HCT116 (cell line): ENCODE measurements at regions not wholly inside any gene's neighbourhood (a gene's known extent, or its start where the extent isn't known, plus 50 kb on each side); places are given as distances from the start of the nearest gene placed in this dataset.

Experiments
- ATAC-seq: fragments of 200-7000 bp; cut with Tn5 transposase; 2 replicates; pipeline ENCODE4 v1.9.1; 2020; ENCODE audit warnings: mild to moderate bottlenecking, moderate library complexity
- BruUV-seq: library from RNA; stranded (reverse); fragments of 400-500 nt; replicated peaks from 2 replicates; lab custom pipeline; 2021; lab: Mats Ljungman, UMichigan
- CTCF ChIA-PET: fragments of 300-600 bp; sonication (Branson Sonifier 250); formaldehyde crosslinking; loops from one replicate; lab custom pipeline; 2021; ENCODE audit warnings: antibody characterized with exemption; lab: Charles Lee
- POLR2A ChIA-PET: fragments of 300-600, 350-600 bp; sonication (Branson Sonifier 250); formaldehyde crosslinking; loops from one replicate; lab custom pipeline; 2021; ENCODE audit warnings: antibody characterized with exemption; lab: Charles Lee
- RAD21 ChIA-PET, 2 experiments: fragments of 300-600 bp; sonication (Branson Sonifier 250); formaldehyde crosslinking; loops; one replicate each; lab custom pipeline; 2023; ENCODE audit warnings: low total read pairs in 2 of 2; ENCODE audit not compliant: uncharacterized antibody in 2 of 2, unreplicated experiment in 2 of 2, low non-redundant PET in 1 of 2; lab: Charles Lee
- DNase-seq: peaks from one replicate; pipeline ENCODE4 v3.0.0-alpha.2; 2010; ENCODE audit warnings: low read depth, low spot score
- H2AFZ ChIP-seq: fragments of 200-600 bp; shearing (Covaris generic), sonication (generic); 2 replicates; pipeline ENCODE4 v1.6.1; 2017; ENCODE audit warnings: low read depth, mixed run types, mixed read lengths, antibody characterized with exemption, low read length; ENCODE audit not compliant: poor library complexity, severe bottlenecking
- H3K27ac ChIP-seq: 2 replicates; pipeline ENCODE4 v1.5.1; 2012; ENCODE audit warnings: low read depth, low read length
- H3K27me3 ChIP-seq: fragments of 200-600 bp; sonication (generic); 2 replicates; pipeline ENCODE4 v1.6.1; 2016; ENCODE audit warnings: mixed run types, low read length, mixed read lengths; ENCODE audit not compliant: insufficient read depth
- H3K36me3 ChIP-seq, 2 experiments: fragments of 200-500 bp in 1 of 2; fragments of 200-600 bp in 1 of 2; sonication (Bioruptor generic) in 1 of 2; sonication (generic) in 1 of 2; 2 replicates each; pipeline versions ENCODE4 v1.5.1 to v1.6.1; 2014 to 2016; ENCODE audit warnings: low read length in 2 of 2, inconsistent platforms in 1 of 2, mixed read lengths in 1 of 2, mixed run types in 1 of 2; ENCODE audit not compliant: insufficient read depth in 2 of 2, control insufficient read depth in 1 of 2
- H3K4me1 ChIP-seq, 2 experiments: fragments of 200-600 bp in 1 of 2; sonication (generic) in 1 of 2; 2 replicates each; pipeline versions ENCODE4 v1.5.1 to v1.6.1; 2012 to 2017; ENCODE audit warnings: low read length in 2 of 2, inconsistent platforms in 1 of 2, mild to moderate bottlenecking in 1 of 2, mixed read lengths in 1 of 2, mixed run types in 1 of 2, moderate library complexity in 1 of 2; ENCODE audit not compliant: insufficient read depth in 2 of 2, control insufficient read depth in 1 of 2
- H3K4me2 ChIP-seq: fragments of 200-600 bp; sonication (generic); 2 replicates; pipeline ENCODE4 v1.6.1; 2017; ENCODE audit warnings: mixed run types, low read length, mixed read lengths
- H3K4me3 ChIP-seq, 2 experiments: fragments of 200-600 bp in 1 of 2; sonication (generic) in 1 of 2; replicated peaks in 1 of 2; 2 replicates each; pipeline ENCODE4 v1.5.1; 2011 to 2016; ENCODE audit warnings: low read length in 2 of 2, control low read depth in 1 of 2, low read depth in 1 of 2, mild to moderate bottlenecking in 1 of 2, mixed read lengths in 1 of 2, mixed run types in 1 of 2
- H3K79me2 ChIP-seq: fragments of 200-600 bp; sonication (generic); 2 replicates; pipeline ENCODE4 v1.6.1; 2017; ENCODE audit warnings: mild to moderate bottlenecking, mixed run types, low read length, moderate library complexity, mixed read lengths; ENCODE audit not compliant: insufficient read depth
- H3K9ac ChIP-seq: fragments of 200-600 bp; sonication (generic); 2 replicates; pipeline ENCODE4 v1.6.1; 2016; ENCODE audit warnings: low read length, mixed read lengths
- H3K9me2 ChIP-seq: fragments of 200-600 bp; sonication (generic), shearing (Covaris generic); 2 replicates; pipeline ENCODE4 v1.6.1; 2017; ENCODE audit warnings: mixed run types, mild to moderate bottlenecking, moderate library complexity; ENCODE audit not compliant: insufficient read depth
- H3K9me3 ChIP-seq, 2 experiments: fragments of 200-500 bp in 1 of 2; fragments of 200-600 bp in 1 of 2; sonication (Bioruptor generic) in 1 of 2; sonication (generic) in 1 of 2; 2 replicates each; pipeline ENCODE4 v1.6.1; 2014 to 2017; ENCODE audit warnings: low read length in 2 of 2, mixed read lengths in 2 of 2, inconsistent platforms in 1 of 2, low read depth in 1 of 2, mild to moderate bottlenecking in 1 of 2, mixed run types in 1 of 2, moderate library complexity in 1 of 2; ENCODE audit not compliant: control insufficient read depth in 1 of 2, insufficient read depth in 1 of 2
- H4K20me1 ChIP-seq: fragments of 200-600 bp; sonication (generic), shearing (Covaris generic); 2 replicates; pipeline ENCODE4 v1.6.1; 2017; ENCODE audit warnings: mixed run types, mild to moderate bottlenecking, moderate library complexity; ENCODE audit not compliant: insufficient read depth
- CEBPB ChIP-seq: IDR thresholded peaks from 2 replicates; pipeline ENCODE4 v1.6.1; 2012; ENCODE audit warnings: low read depth
- EGR1 ChIP-seq: IDR thresholded peaks from 2 replicates; pipeline ENCODE4 v1.6.1; 2012; ENCODE audit warnings: low read depth
- ELF1 ChIP-seq: IDR thresholded peaks from 2 replicates; pipeline ENCODE4 v1.6.1; 2012; ENCODE audit warnings: low read depth, borderline replicate concordance
- EZH2phosphoT487 ChIP-seq: fragments of 200-600 bp; IDR thresholded peaks from 2 replicates; pipeline ENCODE4 v1.6.1; 2018; ENCODE audit warnings: antibody characterized with exemption, borderline replicate concordance
- FOSL1 ChIP-seq: IDR thresholded peaks from 2 replicates; pipeline ENCODE4 v1.6.1; 2012; ENCODE audit warnings: low read depth
- POLR2AphosphoS5 ChIP-seq: IDR thresholded peaks from 2 replicates; pipeline ENCODE4 v1.6.1; 2011; ENCODE audit warnings: mild to moderate bottlenecking, low read depth, low read length, moderate library complexity
- REST ChIP-seq: IDR thresholded peaks from 2 replicates; pipeline ENCODE4 v1.6.1; 2012; ENCODE audit warnings: low read depth
- SP1 ChIP-seq: IDR thresholded peaks from 2 replicates; pipeline ENCODE4 v1.6.1; 2012; ENCODE audit warnings: low read depth
- TCF7L2 ChIP-seq: IDR thresholded peaks from 2 replicates; pipeline ENCODE4 v1.7.0; 2011; ENCODE audit warnings: borderline replicate concordance, inconsistent platforms; ENCODE audit not compliant: insufficient read depth, insufficient read length; ENCODE audit errors: extremely low read depth
- YY1 ChIP-seq: IDR thresholded peaks from 2 replicates; pipeline ENCODE4 v1.6.1; 2011; ENCODE audit warnings: low read length, low read depth, moderate library complexity, mild to moderate bottlenecking; ENCODE audit not compliant: insufficient replicate concordance; ENCODE audit errors: extremely low read depth
- intact Hi-C: fragments of 100-400 bp; cut with micrococcal nuclease; formaldehyde crosslinking; loops from 2 replicates; pipeline ENCODE4 v1.10.0; 2022

GRCh38 chr1:99566290-99567021 is 79.5 kb upstream of the PALMD start:
- H3K4me1 ChIP-seq: no peaks in the 10 kb centered on the region
- ChIA-PET POLR2A (no interaction called here), RAD21 (no interaction called here), CTCF (no interaction called here)
- no peaks in the 10 kb centered on the region for H3K27me3 ChIP-seq
- no peaks in the 10 kb centered on the region for H3K79me2 ChIP-seq
- H4K20me1 ChIP-seq: no peaks in the 10 kb centered on the region
- no peaks in the 10 kb centered on the region for H3K36me3 ChIP-seq
- no peaks in the 10 kb centered on the region for H3K9me3 ChIP-seq
- no peak overlapping the region for H3K27ac ChIP-seq
- ATAC-seq: no peak
- DNase-seq: no peak
- intact Hi-C loops: no loop called here
- H3K4me3 ChIP-seq: no peak overlapping the region
- TF ChIP-seq TCF7L2: no peak
- TF ChIP-seq EZH2phosphoT487: no peak
- no peak for TF ChIP-seq YY1
- no peak for TF ChIP-seq POLR2AphosphoS5
- no peak for TF ChIP-seq ELF1
- TF ChIP-seq CEBPB: no peak
- no TSS peak for BruUV-seq
- H3K4me2 ChIP-seq: no peak overlapping the region
- no peak overlapping the region for H2AFZ ChIP-seq
- H3K9me2 ChIP-seq: no peaks in the 10 kb centered on the region
- no peak overlapping the region for H3K9ac ChIP-seq

GRCh38 chr1:99570486-99571089 is 75.3 kb upstream of the PALMD start:
- H3K27me3 ChIP-seq: no peaks in the 10 kb centered on the region
- H3K9me2 ChIP-seq: no peaks in the 10 kb centered on the region
- no peaks in the 10 kb centered on the region for H3K79me2 ChIP-seq
- H3K4me3 ChIP-seq: no peak overlapping the region
- no peaks in the 10 kb centered on the region for H3K4me1 ChIP-seq
- H3K27ac ChIP-seq: no peak overlapping the region
- no peaks in the 10 kb centered on the region for H3K36me3 ChIP-seq
- ATAC-seq (no peak), DNase-seq (no peak)
- H3K9ac ChIP-seq: no peak overlapping the region
- POLR2A ChIA-PET: no interaction called here
- intact Hi-C loops: no loop called here
- no TSS peak for BruUV-seq
- no peak for TF ChIP-seq SP1
- no peak for TF ChIP-seq EGR1
- TF ChIP-seq REST: no peak
- TF ChIP-seq CEBPB: no peak
- no peak for TF ChIP-seq FOSL1
- no peak for TF ChIP-seq TCF7L2
- H2AFZ ChIP-seq: no peak overlapping the region
- no peak overlapping the region for H3K4me2 ChIP-seq
- RAD21 ChIA-PET: no interaction called here
- no peaks in the 10 kb centered on the region for H3K9me3 ChIP-seq
- CTCF ChIA-PET: no interaction called here
- no peaks in the 10 kb centered on the region for H4K20me1 ChIP-seq
